ENCODE measurements at regions not wholly inside any gene's neighbourhood (a gene's known extent, or its start where the extent isn't known, plus 50 kb on each side); places are given as distances from the start of the nearest gene placed in this dataset.

GRCh38 chr12:11559626-11560340 is 89.7 kb upstream of the ETV6 start:
- H3K9me3 ChIP-seq: no peaks in the 10 kb centered on the region
- H3K4me1 ChIP-seq: peaks cover 0 to 25% (median 22%) of the 10 kb centered on the region in 4 donors
- intact Hi-C loops (cut with DNase I): no loop called here
- no peaks in the 10 kb centered on the region for H3K27me3 ChIP-seq
- no peak overlapping the region for H3K27ac ChIP-seq (replicated peaks in 1 of 4)
- TF ChIP-seq POLR2AphosphoS5 (IDR thresholded peaks at IDR 0.05) (no peak), EP300 (IDR thresholded peaks at IDR 0.05) (no peak), POLR2A (IDR thresholded peaks at IDR 0.05; ENCODE audit: low read depth) (no peak), CTCF (IDR thresholded peaks at IDR 0.05) (no peak)
- DNase-seq (ENCODE audit: extremely low spot score): no peak
- no peak overlapping the region for H3K4me3 ChIP-seq
- 92% methylated on average over 3 of the region's 3 CpGs for WGBS
- H3K36me3 ChIP-seq: no peaks in the 10 kb centered on the region

DNA sequence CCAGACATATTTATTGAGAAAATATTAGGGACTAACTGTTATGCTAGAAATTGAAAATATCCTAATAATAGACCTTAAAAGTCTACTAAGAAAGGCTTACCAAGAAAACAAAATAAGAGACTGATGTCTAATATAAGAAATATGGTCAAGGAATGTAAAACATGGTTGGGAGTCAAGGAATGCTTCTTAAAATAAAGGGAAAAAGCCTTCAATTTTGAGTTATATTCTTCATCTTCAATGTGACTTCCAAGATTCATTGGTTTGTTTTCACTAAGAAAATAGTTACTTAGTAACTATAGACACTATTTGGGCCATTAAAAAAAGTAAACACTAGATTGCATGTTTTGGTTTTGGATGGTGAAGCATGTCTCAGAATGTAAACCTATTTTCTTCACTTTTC is 88.1 kb upstream of the ETV6 start:
- TF ChIP-seq EP300 (IDR thresholded peaks at IDR 0.05) (no peak), CTCF (IDR thresholded peaks at IDR 0.05) (no peak), POLR2A (IDR thresholded peaks at IDR 0.05; ENCODE audit: low read depth) (no peak), POLR2AphosphoS5 (IDR thresholded peaks at IDR 0.05) (no peak)
- H3K36me3 ChIP-seq: no peaks in the 10 kb centered on the region
- no peak for DNase-seq (ENCODE audit: extremely low spot score)
- H3K4me3 ChIP-seq: no peak overlapping the region
- no peaks in the 10 kb centered on the region for H3K27me3 ChIP-seq
- peaks cover 0 to 12% (median 9%) of the 10 kb centered on the region in 4 donors for H3K4me1 ChIP-seq
- intact Hi-C loops (cut with DNase I): no loop called here
- H3K27ac ChIP-seq (replicated peaks in 1 of 4): peak overlapping the region in 2 of 4 donors; percentile 22 to 56
- no peaks in the 10 kb centered on the region for H3K9me3 ChIP-seq

- Histone ChIP-seq H3K4me1 (peaks cover 0 to 8% (median 2%) of the 10 kb centered on the region in 4 donors), H3K27me3 (no peaks in the 10 kb centered on the region), H3K9me3 (no peaks in the 10 kb centered on the region), H3K4me3 (no peak overlapping the region), H3K36me3 (no peaks in the 10 kb centered on the region), H3K27ac (replicated peaks in 1 of 4) (no peak overlapping the region)
- peak; percentile 24 for DNase-seq (ENCODE audit: extremely low spot score)
- intact Hi-C loops (cut with DNase I): no loop called here
- WGBS: 92% methylated on average over 10 of the region's 10 CpGs
- no peak for TF ChIP-seq POLR2A (IDR thresholded peaks at IDR 0.05; ENCODE audit: low read depth)
- TF ChIP-seq POLR2AphosphoS5 (IDR thresholded peaks at IDR 0.05): no peak
- no peak for TF ChIP-seq EP300 (IDR thresholded peaks at IDR 0.05)
- TF ChIP-seq CTCF (IDR thresholded peaks at IDR 0.05): no peak
Measured at GRCh38 chr12:11563785-11564739, 85.4 kb upstream of the ETV6 start.

DNA sequence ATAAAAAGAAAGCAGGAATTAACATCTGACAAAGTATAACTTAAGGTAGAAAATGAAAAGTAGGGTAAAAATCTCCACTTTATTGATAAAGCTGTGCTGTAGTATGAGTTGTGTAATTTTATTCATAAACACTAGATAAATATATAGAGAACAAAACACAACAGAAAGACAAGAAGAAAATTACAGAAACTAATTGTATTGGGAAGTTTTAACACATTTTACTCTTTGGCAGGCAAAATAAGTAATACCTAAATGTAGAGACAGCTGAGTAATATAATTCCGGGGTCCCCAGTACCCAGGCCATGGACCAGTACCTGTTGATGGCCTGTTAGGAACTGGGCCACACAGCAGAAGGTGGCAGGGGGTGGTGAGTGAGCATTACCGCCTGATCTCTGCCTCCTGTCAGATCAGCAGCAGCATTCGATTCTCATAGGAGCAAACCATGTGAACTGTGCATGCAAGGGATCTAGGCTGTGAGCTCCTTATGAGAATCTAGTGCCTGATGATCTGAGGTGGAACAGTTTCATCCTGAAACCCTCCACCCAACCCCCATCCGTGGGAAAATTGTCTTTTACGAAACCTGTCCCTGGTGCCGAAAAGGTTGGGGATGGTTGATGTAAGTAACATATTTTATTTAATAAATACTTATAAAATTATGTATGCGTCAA is 84.4 kb upstream of the ETV6 start:
- Histone ChIP-seq H3K4me3 (no peak overlapping the region), H3K9me3 (no peaks in the 10 kb centered on the region), H3K36me3 (no peaks in the 10 kb centered on the region), H3K27ac (replicated peaks in 1 of 4) (no peak overlapping the region), H3K4me1 (peaks cover 0 to 8% (median 2%) of the 10 kb centered on the region in 4 donors), H3K27me3 (no peaks in the 10 kb centered on the region)
- 87% methylated on average over 7 of the region's 7 CpGs for WGBS
- DNase-seq (ENCODE audit: extremely low spot score): no peak
- intact Hi-C loops (cut with DNase I): no loop called here
- TF ChIP-seq POLR2A (IDR thresholded peaks at IDR 0.05; ENCODE audit: low read depth) (no peak), EP300 (IDR thresholded peaks at IDR 0.05) (no peak)

GRCh38 chr12:11565752-11566151 is 83.7 kb upstream of the ETV6 start:
- H3K9me3 ChIP-seq: no peaks in the 10 kb centered on the region
- H3K36me3 ChIP-seq: no peaks in the 10 kb centered on the region
- TF ChIP-seq POLR2AphosphoS5 (IDR thresholded peaks at IDR 0.05): no peak
- no peak for TF ChIP-seq EP300 (IDR thresholded peaks at IDR 0.05)
- TF ChIP-seq CTCF (IDR thresholded peaks at IDR 0.05): no peak
- no peak for TF ChIP-seq POLR2A (IDR thresholded peaks at IDR 0.05; ENCODE audit: low read depth)
- H3K4me1 ChIP-seq: peaks cover 0 to 7% (median 2%) of the 10 kb centered on the region in 4 donors
- no peak overlapping the region for H3K27ac ChIP-seq (replicated peaks in 1 of 4)
- DNase-seq (ENCODE audit: extremely low spot score): no peak
- no peaks in the 10 kb centered on the region for H3K27me3 ChIP-seq
- no peak overlapping the region for H3K4me3 ChIP-seq
- WGBS: 66% methylated on average over 2 of the region's 2 CpGs
- intact Hi-C loops (cut with DNase I): no loop called here
